Hepatocyte (in vitro differentiated cells): ENCODE measurements at regions not wholly inside any gene's neighbourhood (a gene's known extent, or its start where the extent isn't known, plus 50 kb on each side); places are given as distances from the start of the nearest gene placed in this dataset.

ENCODE experiments used
- DNase-seq: peaks from one replicate; pipeline ENCODE4 v3.0.0-alpha.2; 2016; ENCODE audit warnings: low spot score
- H2AFZ ChIP-seq: fragments of 200-600 bp; sonication (generic); 2 replicates; pipeline ENCODE4 v1.6.0; 2016; ENCODE audit warnings: antibody characterized with exemption, mild to moderate bottlenecking
- H3K27ac ChIP-seq: fragments of 200-600 bp; sonication (generic); 2 replicates; pipeline ENCODE4 v1.5.1; 2016; ENCODE audit warnings: mild to moderate bottlenecking
- H3K27me3 ChIP-seq: fragments of 200-600 bp; sonication (generic); 2 replicates; pipeline ENCODE4 v1.6.1; 2016
- H3K36me3 ChIP-seq: fragments of 200-600 bp; sonication (generic); replicated peaks from 2 replicates; pipeline ENCODE4 v1.5.1; 2016; ENCODE audit warnings: low read depth; ENCODE audit not compliant: insufficient read depth
- H3K4me1 ChIP-seq: fragments of 200-600 bp; sonication (generic); 2 replicates; pipeline ENCODE4 v1.5.1; 2016; ENCODE audit warnings: mild to moderate bottlenecking, moderate library complexity; ENCODE audit not compliant: insufficient read depth
- H3K4me2 ChIP-seq: fragments of 200-600 bp; sonication (generic); 2 replicates; pipeline ENCODE4 v1.6.0; 2016
- H3K4me3 ChIP-seq: fragments of 200-600 bp; sonication (generic); 2 replicates; pipeline ENCODE4 v1.5.1; 2016; ENCODE audit warnings: mild to moderate bottlenecking
- H3K79me2 ChIP-seq: fragments of 200-600 bp; sonication (generic); 2 replicates; pipeline ENCODE4 v1.6.0; 2017; ENCODE audit warnings: mild to moderate bottlenecking
- H3K9me2 ChIP-seq: fragments of 200-600 bp; sonication (generic); replicated peaks from 2 replicates; pipeline ENCODE4 v1.6.0; 2017; ENCODE audit warnings: mild to moderate bottlenecking; ENCODE audit not compliant: insufficient read depth
- H3K9me3 ChIP-seq: fragments of 200-600 bp; sonication (generic); 2 replicates; pipeline ENCODE4 v1.5.1; 2016; ENCODE audit warnings: low read depth, mild to moderate bottlenecking
- H4K20me1 ChIP-seq: fragments of 200-600 bp; sonication (generic); 2 replicates; pipeline ENCODE4 v1.6.0; 2016; ENCODE audit warnings: mild to moderate bottlenecking; ENCODE audit not compliant: insufficient read depth, poor library complexity, severe bottlenecking
- CTCF ChIP-seq: fragments of 200-600 bp; sonication (generic); IDR thresholded peaks from 2 replicates; pipeline ENCODE4 v1.5.1; 2016; ENCODE audit warnings: antibody characterized with exemption, mild to moderate bottlenecking; ENCODE audit not compliant: poor library complexity
- EZH2 ChIP-seq: fragments of 200-600 bp; sonication (generic); IDR thresholded peaks from 2 replicates; pipeline ENCODE4 v1.6.1; 2016; ENCODE audit warnings: antibody characterized with exemption, mild to moderate bottlenecking, borderline replicate concordance
- EZH2phosphoT487 ChIP-seq: fragments of 200-600 bp; sonication (generic); IDR thresholded peaks from one replicate; pipeline ENCODE4 v1.6.1; 2018; ENCODE audit warnings: antibody characterized with exemption, mild to moderate bottlenecking, low read depth, moderate library complexity; ENCODE audit not compliant: unreplicated experiment, severe bottlenecking
- WGBS: methylation state at CpG from one replicate; pipeline ENCODE4 v1.1.6; 2016; ENCODE audit warnings: low lambda C conversion rate; ENCODE audit errors: missing lambda C conversion rate; 5-methylcytosine and 5-hydroxymethylcytosine counted together

GRCh38 chr2:16121231-16121985 is 181.1 kb downstream of the MYCN start:
- Histone ChIP-seq H3K27me3 (no peaks in the 10 kb centered on the region), H3K4me3 (no peak overlapping the region), H3K9me2 (no peaks in the 10 kb centered on the region), H3K27ac (no peak overlapping the region), H3K4me1 (no peaks in the 10 kb centered on the region), H4K20me1 (no peaks in the 10 kb centered on the region), H3K4me2 (no peak overlapping the region), H2AFZ (no peak overlapping the region), H3K36me3 (no peaks in the 10 kb centered on the region), H3K9me3 (no peaks in the 10 kb centered on the region), H3K79me2 (no peaks in the 10 kb centered on the region)
- WGBS, result 94% methylated on average over 7 of the region's 7 CpGs
- no peak for TF ChIP-seq CTCF
- TF ChIP-seq EZH2phosphoT487, result no peak
- TF ChIP-seq EZH2, result no peak
- DNase-seq, result no peak

- no peak for DNase-seq
- no peaks in the 10 kb centered on the region for H3K36me3 ChIP-seq
Observed at GRCh38 chr2:16120591-16121180, 180.3 kb downstream of the MYCN start.

GRCh38 chr2:16119741-16120140 is 179.4 kb downstream of the MYCN start:
- 73% methylated on average over 3 of the region's 3 CpGs for WGBS
- Histone ChIP-seq H3K36me3 (no peaks in the 10 kb centered on the region), H3K79me2 (no peaks in the 10 kb centered on the region), H3K4me1 (peaks cover 12% of the 10 kb centered on the region), H4K20me1 (no peaks in the 10 kb centered on the region), H3K4me3 (no peak overlapping the region), H3K9me2 (no peaks in the 10 kb centered on the region), H3K9me3 (no peaks in the 10 kb centered on the region), H3K4me2 (no peak overlapping the region), H3K27ac (no peak overlapping the region), H3K27me3 (no peaks in the 10 kb centered on the region), H2AFZ (no peak overlapping the region)
- TF ChIP-seq EZH2phosphoT487 (no peak), CTCF (no peak), EZH2 (no peak)
- no peak for DNase-seq

More at GRCh38 chr2:16120591-16121180, 180.3 kb downstream of the MYCN start:
- Histone ChIP-seq H4K20me1 (no peaks in the 10 kb centered on the region), H3K9me2 (no peaks in the 10 kb centered on the region), H3K4me2 (no peak overlapping the region), H3K79me2 (no peaks in the 10 kb centered on the region), H3K4me3 (no peak overlapping the region), H3K4me1 (peaks cover 5% of the 10 kb centered on the region), H3K27ac (no peak overlapping the region), H3K27me3 (no peaks in the 10 kb centered on the region), H2AFZ (no peak overlapping the region), H3K9me3 (no peaks in the 10 kb centered on the region)
- no peak for TF ChIP-seq EZH2
- TF ChIP-seq EZH2phosphoT487, result no peak
- TF ChIP-seq CTCF, result no peak
